ENCODE measurements at regions not wholly inside any gene's neighbourhood (a gene's known extent, or its start where the extent isn't known, plus 50 kb on each side); places are given as distances from the start of the nearest gene placed in this dataset.

DNA sequence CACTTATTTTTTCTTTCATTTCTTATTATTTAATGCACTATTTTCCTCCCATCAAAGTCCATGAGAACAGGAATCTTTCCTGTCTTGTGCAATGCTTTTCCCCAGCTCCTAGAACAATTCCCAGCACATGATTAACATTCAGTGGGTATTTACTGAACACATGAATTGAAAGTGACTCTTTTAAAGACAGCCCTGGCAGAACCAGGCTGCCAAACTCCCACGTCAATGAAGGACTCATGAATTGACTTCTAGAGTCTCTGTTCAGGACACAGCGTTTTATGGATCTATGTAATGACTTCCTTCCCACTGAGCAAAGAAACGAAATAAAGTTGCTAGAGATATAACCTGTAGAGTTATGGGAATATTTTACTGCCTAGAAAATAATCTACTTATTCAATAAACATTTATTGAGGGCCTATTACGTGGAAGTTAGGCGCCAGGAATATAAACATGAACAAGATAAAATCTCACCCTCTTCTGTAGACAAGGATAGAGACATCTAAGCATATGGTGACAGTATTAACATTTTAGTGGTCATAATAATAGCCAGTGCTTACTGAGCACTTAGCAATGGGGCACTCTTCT, 485.9 kb upstream of the KLF4 start:
- WGBS (ENCODE audit: insufficient coverage, low coverage, low lambda C conversion rate, missing lambda C conversion rate), result 64% methylated on average over 5 of the region's 5 CpGs
- Histone ChIP-seq H3K27me3 (no peaks in the 10 kb centered on the region), H3K4me3 (no peak overlapping the region), H3K9me3 (no peaks in the 10 kb centered on the region), H3K27ac (no peak overlapping the region), H3K4me1 (no peaks in the 10 kb centered on the region), H3K36me3 (no peaks in the 10 kb centered on the region)
- intact Hi-C loops (cut with DNase I), result no loop called here
- TF ChIP-seq, protein P1, sequence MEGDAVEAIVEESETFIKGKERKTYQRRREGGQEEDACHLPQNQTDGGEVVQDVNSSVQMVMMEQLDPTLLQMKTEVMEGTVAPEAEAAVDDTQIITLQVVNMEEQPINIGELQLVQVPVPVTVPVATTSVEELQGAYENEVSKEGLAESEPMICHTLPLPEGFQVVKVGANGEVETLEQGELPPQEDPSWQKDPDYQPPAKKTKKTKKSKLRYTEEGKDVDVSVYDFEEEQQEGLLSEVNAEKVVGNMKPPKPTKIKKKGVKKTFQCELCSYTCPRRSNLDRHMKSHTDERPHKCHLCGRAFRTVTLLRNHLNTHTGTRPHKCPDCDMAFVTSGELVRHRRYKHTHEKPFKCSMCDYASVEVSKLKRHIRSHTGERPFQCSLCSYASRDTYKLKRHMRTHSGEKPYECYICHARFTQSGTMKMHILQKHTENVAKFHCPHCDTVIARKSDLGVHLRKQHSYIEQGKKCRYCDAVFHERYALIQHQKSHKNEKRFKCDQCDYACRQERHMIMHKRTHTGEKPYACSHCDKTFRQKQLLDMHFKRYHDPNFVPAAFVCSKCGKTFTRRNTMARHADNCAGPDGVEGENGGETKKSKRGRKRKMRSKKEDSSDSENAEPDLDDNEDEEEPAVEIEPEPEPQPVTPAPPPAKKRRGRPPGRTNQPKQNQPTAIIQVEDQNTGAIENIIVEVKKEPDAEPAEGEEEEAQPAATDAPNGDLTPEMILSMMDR (IDR thresholded peaks at IDR 0.05), result no peak
- no peak for TF ChIP-seq POLR2A (IDR thresholded peaks at IDR 0.05)
- ATAC-seq, result no peak
- no peak for DNase-seq

DNA sequence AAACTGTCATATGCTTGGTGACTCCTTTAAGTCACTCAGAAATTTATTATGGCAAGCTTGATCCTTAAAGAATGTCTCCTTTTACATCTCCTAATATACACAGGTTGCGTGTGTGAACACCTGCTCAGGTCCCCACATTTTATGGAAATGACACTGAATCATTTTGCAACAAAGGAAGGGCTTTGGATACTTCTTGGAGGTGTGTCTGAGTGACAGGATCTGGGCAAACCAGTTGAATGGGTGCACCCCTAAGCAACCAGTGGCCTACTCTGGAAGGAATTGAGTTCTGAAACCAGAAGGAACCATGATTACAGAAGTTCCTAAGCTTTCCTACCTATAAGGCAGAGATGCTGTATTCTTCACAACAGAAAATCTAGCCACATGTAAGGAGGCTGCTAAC, 483.9 kb upstream of the KLF4 start:
- WGBS (ENCODE audit: insufficient coverage, low coverage, low lambda C conversion rate, missing lambda C conversion rate), result 91% methylated on average over 1 of the region's 1 CpG
- Histone ChIP-seq H3K27ac (no peak overlapping the region), H3K27me3 (no peaks in the 10 kb centered on the region), H3K4me3 (no peak overlapping the region), H3K9me3 (no peaks in the 10 kb centered on the region), H3K4me1 (no peaks in the 10 kb centered on the region), H3K36me3 (no peaks in the 10 kb centered on the region)
- ATAC-seq (no peak), DNase-seq (no peak)
- intact Hi-C loops (cut with DNase I), result no loop called here
- TF ChIP-seq, protein P1 (IDR thresholded peaks at IDR 0.05), result no peak
- no peak for TF ChIP-seq POLR2A (IDR thresholded peaks at IDR 0.05)

DNA sequence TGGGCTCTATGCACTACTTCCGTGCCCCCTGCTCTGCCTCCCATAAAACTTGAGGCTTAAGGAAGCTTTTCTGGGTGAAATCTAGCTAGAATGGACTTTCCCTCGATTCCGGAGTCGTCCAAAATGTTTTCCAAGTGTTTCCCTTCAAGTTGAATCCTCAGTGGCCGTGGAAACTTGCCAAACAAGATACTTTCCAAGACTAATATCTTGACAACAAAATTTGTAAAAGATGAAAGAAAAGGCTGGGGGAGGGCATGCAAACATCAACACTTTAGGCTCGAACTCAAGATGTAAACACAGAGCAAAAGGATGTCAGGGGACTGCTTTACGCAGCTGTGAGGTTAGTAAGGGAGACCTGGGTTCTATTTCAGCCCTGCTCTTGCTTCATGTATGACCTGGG, 482.8 kb upstream of the KLF4 start:
- H3K27ac ChIP-seq, result no peak overlapping the region
- no peak for ATAC-seq
- no peak overlapping the region for H3K4me3 ChIP-seq
- 65% methylated on average over 7 of the region's 7 CpGs for WGBS (ENCODE audit: insufficient coverage, low coverage, low lambda C conversion rate, missing lambda C conversion rate)
- intact Hi-C loops (cut with DNase I), result no loop called here
- H3K4me1 ChIP-seq, result no peaks in the 10 kb centered on the region
- no peak for DNase-seq
- no peaks in the 10 kb centered on the region for H3K9me3 ChIP-seq
- no peaks in the 10 kb centered on the region for H3K27me3 ChIP-seq
- no peak for TF ChIP-seq POLR2A (IDR thresholded peaks at IDR 0.05)
- TF ChIP-seq, protein P1 (IDR thresholded peaks at IDR 0.05), result no peak
- no peaks in the 10 kb centered on the region for H3K36me3 ChIP-seq

DNA sequence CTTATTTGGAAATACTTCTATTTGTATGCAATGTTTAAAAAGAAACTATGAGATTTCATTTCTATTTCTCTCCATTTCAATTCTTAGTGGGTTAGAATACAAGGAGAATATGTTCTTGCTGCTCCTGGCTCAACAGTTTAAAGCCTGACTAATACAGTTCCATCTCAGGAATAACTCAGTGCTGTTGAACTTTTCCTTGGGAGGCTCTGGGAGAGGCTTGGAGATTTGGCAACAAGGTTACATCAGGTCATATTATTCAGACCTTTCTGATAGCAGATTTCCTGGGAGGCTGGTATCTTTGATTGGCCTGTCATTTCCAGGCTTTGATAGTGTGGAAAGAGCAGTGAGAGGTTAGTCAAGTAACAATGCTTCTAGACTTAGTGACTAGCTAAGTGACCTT, 481.7 kb upstream of the KLF4 start:
- intact Hi-C loops (cut with DNase I), result no loop called here
- Histone ChIP-seq H3K27me3 (no peaks in the 10 kb centered on the region), H3K4me3 (no peak overlapping the region), H3K4me1 (no peaks in the 10 kb centered on the region), H3K36me3 (no peaks in the 10 kb centered on the region), H3K9me3 (no peaks in the 10 kb centered on the region), H3K27ac (no peak overlapping the region)
- DNase-seq (no peak), ATAC-seq (no peak)
- TF ChIP-seq, protein P1 (IDR thresholded peaks at IDR 0.05), result no peak
- TF ChIP-seq POLR2A (IDR thresholded peaks at IDR 0.05), result no peak

DNA sequence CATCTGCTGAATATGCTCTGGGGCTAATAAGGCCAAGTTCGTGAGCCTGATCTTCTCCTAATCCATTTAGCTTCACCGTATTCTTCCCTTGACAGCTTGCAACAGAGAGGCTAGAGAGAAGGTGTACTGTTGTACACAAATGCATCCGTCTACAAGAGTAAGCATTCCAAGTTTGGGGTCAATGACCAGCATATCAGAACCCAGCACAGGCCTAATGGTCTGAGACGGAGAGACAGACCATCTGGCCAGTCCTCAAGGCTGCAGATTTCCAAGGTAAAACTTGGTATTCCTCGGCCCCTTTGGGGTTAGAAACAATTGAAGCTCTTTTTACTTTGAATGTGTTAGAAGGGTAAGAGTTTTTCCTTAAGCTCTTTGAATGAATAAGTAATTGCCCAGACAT, 481.2 kb upstream of the KLF4 start:
- DNase-seq (no peak), ATAC-seq (no peak)

More for the DNA sequence above, 481.2 kb upstream of the KLF4 start:
- TF ChIP-seq, protein P1 (IDR thresholded peaks at IDR 0.05), result no peak
- no peak for TF ChIP-seq POLR2A (IDR thresholded peaks at IDR 0.05)
- H3K27me3 ChIP-seq, result no peaks in the 10 kb centered on the region
- H3K27ac ChIP-seq, result no peak overlapping the region
- no peak overlapping the region for H3K4me3 ChIP-seq
- 47% methylated on average over 3 of the region's 5 CpGs for WGBS (ENCODE audit: insufficient coverage, low coverage, low lambda C conversion rate, missing lambda C conversion rate)
- intact Hi-C loops (cut with DNase I), result no loop called here
- H3K9me3 ChIP-seq, result no peaks in the 10 kb centered on the region
- no peaks in the 10 kb centered on the region for H3K4me1 ChIP-seq
- no peaks in the 10 kb centered on the region for H3K36me3 ChIP-seq

Data from right lobe of liver (tissue), 6 donors.